ENCODE measurements at regions not wholly inside any gene's neighbourhood (a gene's known extent, or its start where the extent isn't known, plus 50 kb on each side); places are given as distances from the start of the nearest gene placed in this dataset.

- peak; percentile 0 for DNase-seq
These were observed 167.9 kb upstream of the REG3A start for GRCh38 chr2:79327460-79327859.

- DNase-seq: no peak
These were observed 161.3 kb upstream of the REG3A start for GRCh38 chr2:79320871-79321270.

GRCh38 chr2:79294994-79295393 lies 135.4 kb upstream of the REG3A start:
- DNase-seq: no peak

- DNase-seq: no peak
These were observed 133.4 kb upstream of the REG3A start for GRCh38 chr2:79292958-79293315.

GRCh38 chr2:79292239-79292957 lies 132.8 kb upstream of the REG3A start:
- DNase-seq: no peak

DNA sequence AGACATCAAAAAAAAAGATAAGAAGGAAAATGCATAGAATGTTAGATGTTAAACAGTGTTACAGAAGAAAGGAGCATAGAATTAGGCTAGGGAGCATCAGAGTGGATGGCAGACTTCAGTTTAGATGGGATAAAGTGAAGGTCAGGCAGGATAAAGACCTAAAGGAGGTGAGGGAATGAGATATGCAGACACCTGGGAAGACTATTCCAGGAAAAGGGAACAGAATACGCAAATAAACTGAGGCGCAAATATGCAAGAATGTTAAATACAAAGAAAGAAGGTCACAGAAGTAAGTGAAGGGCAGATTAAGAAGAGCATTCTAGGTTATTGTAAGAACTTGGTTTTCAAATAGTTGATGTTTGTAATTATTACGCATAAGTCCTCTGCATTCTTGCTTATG lies 116.3 kb upstream of the REG3A start:
- no peak for DNase-seq

- peak; percentile 0 for DNase-seq
These were observed 115.6 kb upstream of the REG3A start for GRCh38 chr2:79275197-79275596.

GRCh38 chr2:79272616-79273015 lies 113.1 kb upstream of the REG3A start:
- no peak for DNase-seq

GRCh38 chr2:79271456-79271855 lies 111.9 kb upstream of the REG3A start:
- DNase-seq: no peak

DNA sequence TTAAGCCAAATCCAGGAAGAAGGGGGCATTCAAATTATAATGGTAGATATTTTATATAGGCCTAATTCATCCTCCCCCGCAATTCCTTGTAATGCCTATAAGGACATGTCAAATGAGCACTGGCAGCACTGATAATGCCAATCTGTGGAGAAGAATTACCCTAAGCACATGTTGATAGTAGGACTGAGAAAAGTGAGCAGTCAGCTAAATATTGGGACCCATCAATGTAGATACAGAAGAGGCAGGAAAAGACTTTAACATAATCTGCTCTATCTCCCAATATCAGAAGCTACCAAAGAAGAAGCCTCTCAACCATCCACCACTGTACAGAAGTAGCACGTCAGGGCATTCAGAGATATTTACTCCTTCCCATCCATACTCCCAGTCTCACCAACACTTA lies 101.3 kb upstream of the REG3A start:
- DNase-seq: no peak

DNA sequence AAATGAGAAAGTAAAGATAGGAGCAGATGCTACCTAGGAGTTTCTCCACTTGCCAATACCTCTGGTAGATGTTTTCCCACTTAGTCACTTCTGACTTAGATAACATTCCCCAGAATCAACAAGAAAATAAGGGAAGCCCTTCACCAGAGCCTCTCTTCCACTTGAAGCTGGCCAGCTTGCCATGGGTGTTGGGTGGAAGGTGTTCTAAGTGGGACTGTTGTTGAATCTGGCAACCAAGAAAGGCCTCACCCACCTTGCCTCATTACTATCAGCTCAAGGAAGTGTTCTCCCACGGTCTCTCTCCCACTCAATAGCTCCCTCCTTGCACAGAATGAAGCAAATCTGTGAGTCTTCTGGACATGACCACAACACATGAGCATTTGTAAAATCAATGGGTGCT lies 100.4 kb upstream of the REG3A start:
- DNase-seq: no peak

DNA sequence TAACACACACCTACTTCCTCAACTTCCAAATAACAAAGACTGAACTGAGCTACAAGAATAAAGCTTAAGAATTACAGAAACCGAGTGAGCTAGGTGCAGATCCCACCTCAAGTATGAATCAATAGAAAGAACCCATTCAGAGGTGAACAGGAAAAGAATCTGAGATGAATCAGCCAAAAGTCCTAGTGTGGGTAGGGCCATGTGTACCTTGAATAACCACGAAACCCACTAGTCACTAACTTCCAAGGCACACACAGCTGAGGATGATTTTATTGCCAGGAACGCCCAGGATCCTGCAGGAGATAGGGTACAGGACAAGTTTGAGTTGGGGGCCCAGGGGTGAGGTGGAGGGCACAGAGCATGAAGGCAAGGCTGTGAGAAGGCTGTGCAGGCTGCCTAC lies 99.7 kb upstream of the REG3A start:
- no peak for DNase-seq

DNA sequence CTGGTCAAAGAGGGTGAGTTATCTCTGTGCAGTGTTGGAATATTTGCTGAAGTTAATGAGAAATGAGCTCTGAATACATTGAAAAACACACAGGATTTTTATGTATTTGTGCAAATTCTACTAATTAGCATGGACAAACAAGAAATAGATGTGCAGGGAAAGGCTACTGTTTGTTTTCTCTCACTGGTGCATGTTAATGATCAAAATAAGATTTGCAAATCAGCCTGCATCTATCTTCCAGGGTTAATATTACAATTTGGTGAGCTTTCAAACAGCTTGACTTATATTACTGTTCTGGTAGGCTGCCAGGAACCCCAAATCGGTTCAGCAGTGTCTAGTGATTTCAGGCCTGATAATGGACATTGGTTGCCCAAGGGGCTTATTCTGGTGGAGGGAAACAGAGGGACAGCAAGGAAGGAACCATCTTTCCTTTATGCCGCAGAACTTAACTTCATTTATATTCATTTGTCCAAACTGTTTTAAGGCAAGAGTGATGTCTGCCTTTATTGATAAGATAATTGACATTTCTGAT lies 93.8 kb upstream of the REG3A start:
- no peak for DNase-seq

- no peak for DNase-seq
These were observed 91.1 kb upstream of the REG3A start for GRCh38 chr2:79250656-79251055.

DNA sequence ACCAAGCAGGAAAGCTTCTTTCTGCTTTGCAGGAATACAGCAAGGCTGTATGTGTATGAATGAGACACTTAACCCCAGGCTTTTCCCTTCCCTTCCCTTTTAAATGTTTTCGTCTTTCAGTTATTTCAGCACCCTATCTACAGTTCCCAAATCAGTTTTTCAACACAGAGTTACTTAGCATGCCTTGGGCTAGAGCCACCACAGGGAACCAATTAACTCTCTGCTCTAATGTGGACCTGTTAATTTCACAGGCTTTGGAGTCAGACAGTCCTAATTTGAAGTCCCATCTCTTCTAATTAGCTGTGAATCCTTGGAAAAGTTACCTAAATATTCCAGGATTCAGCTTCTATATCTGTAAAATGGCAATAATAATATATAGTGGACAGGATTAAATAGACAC lies 89.2 kb upstream of the REG3A start:
- no peak for DNase-seq

GRCh38 chr2:79235135-79235534 lies 75.6 kb upstream of the REG3A start:
- DNase-seq: peak; percentile 28

DNA sequence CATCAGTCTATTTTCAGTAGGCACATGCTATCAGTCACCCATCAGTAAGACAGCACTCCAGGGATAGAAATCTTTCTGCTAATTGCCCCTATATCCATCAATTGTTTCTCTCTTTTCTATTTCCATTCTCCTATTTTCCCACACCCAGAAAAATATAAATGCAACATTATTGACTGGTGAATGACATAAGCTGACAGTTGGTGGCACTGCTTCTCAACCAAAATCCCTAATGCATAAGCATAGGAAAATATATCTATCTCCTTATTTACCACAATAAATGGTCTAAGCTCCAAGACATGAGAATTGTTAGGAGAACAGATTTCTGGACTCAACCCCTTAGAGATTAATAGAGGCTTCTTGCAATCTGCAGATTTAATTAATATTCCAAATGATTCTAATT lies 64.0 kb upstream of the REG3A start:
- no peak for DNase-seq

GRCh38 chr2:79219383-79219988 lies 59.9 kb upstream of the REG3A start:
- DNase-seq: peak; percentile 80

DNA sequence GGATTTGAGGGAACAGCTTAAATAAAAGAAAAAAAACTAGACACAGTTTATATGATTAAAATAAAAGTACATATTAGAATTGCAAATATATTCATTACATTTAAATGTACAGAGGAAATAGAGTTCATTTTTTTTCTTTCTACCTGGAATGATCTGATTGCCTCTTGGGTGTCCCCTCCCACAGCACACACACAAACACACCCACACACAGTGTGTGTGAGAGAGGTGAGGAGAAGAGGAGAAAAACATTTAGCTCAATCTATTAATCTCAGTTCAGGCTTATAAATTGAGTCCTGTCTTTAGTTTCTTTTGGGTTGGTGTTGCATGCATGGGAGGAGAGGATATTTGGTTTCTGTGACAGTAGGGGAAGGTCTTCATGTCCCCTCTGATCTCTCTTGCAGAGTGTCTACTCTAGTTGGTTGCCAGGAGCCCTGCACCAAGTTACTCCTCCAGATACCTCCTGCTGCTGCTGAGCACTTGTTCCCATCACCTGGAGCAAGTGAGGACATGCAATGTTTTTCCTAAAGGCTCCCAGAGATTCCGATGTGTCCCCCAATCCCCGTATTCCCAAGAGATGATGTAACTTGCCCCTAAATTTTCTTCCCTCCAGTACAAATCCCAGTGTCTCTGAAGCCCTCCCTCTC lies 50.8 kb upstream of the REG3A start:
- no peak for DNase-seq
